ENCODE measurements at regions not wholly inside any gene's neighbourhood (a gene's known extent, or its start where the extent isn't known, plus 50 kb on each side); places are given as distances from the start of the nearest gene placed in this dataset.

- no peak for DNase-seq (ENCODE audit: extremely low read depth, low read depth)
- TF ChIP-seq, protein P1, sequence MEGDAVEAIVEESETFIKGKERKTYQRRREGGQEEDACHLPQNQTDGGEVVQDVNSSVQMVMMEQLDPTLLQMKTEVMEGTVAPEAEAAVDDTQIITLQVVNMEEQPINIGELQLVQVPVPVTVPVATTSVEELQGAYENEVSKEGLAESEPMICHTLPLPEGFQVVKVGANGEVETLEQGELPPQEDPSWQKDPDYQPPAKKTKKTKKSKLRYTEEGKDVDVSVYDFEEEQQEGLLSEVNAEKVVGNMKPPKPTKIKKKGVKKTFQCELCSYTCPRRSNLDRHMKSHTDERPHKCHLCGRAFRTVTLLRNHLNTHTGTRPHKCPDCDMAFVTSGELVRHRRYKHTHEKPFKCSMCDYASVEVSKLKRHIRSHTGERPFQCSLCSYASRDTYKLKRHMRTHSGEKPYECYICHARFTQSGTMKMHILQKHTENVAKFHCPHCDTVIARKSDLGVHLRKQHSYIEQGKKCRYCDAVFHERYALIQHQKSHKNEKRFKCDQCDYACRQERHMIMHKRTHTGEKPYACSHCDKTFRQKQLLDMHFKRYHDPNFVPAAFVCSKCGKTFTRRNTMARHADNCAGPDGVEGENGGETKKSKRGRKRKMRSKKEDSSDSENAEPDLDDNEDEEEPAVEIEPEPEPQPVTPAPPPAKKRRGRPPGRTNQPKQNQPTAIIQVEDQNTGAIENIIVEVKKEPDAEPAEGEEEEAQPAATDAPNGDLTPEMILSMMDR (IDR thresholded peaks at IDR 0.05; ENCODE audit: low read depth, low read length) = no peak
Observed at GRCh38 chr21:35172231-35172630, 123.1 kb upstream of the RUNX1 start.

- DNase-seq (ENCODE audit: extremely low read depth, low read depth) = no peak
- TF ChIP-seq, protein P1 (IDR thresholded peaks at IDR 0.05; ENCODE audit: low read depth, low read length) = no peak
Observed at GRCh38 chr21:35171385-35171784, 122.3 kb upstream of the RUNX1 start.

- TF ChIP-seq, protein P1 (IDR thresholded peaks at IDR 0.05; ENCODE audit: low read depth, low read length) = no peak
- no peak for DNase-seq (ENCODE audit: extremely low read depth, low read depth)
Observed at GRCh38 chr21:35170818-35171217, 121.7 kb upstream of the RUNX1 start.

- no peak for DNase-seq (ENCODE audit: extremely low read depth, low read depth)
- TF ChIP-seq, protein P1 (IDR thresholded peaks at IDR 0.05; ENCODE audit: low read depth, low read length) = no peak
Observed at GRCh38 chr21:35170244-35170643, 121.1 kb upstream of the RUNX1 start.

- DNase-seq (ENCODE audit: extremely low read depth, low read depth) = no peak
- TF ChIP-seq, protein P1 (IDR thresholded peaks at IDR 0.05; ENCODE audit: low read depth, low read length) = no peak
Observed at GRCh38 chr21:35169574-35169973, 120.5 kb upstream of the RUNX1 start.

GRCh38 chr21:35168735-35169134 lies 119.6 kb upstream of the RUNX1 start:
- TF ChIP-seq, protein P1 (IDR thresholded peaks at IDR 0.05; ENCODE audit: low read depth, low read length) = no peak
- DNase-seq (ENCODE audit: extremely low read depth, low read depth) = no peak

DNA sequence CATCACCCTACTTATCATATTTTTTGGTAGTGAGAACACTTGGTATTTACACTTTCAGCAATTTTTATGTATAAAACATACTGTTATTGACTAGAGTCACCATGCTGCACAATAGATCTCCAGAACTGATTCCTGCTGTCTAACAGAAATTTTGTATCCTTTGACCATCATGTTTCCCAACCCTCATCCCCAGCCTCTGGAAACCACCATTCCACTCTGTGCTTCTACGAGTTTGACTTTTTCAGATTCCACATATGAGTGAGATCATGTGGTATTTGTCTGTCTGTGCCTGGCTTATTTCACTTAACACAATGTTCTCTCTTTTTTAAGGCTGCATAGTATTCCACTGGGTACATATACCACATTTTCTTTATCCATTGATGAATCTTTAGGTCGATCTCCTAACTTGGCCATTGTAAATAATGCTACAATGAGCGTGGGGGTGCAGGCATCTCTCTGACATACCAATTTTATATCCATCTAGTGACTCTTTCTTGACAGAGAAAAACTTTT lies 115.9 kb upstream of the RUNX1 start:
- DNase-seq (ENCODE audit: extremely low read depth, low read depth) = no peak
- TF ChIP-seq, protein P1 (IDR thresholded peaks at IDR 0.05; ENCODE audit: low read depth, low read length) = no peak

Measured in AG09319 (cell line).